HEK293T (cell line): ENCODE measurements at regions not wholly inside any gene's neighbourhood (a gene's known extent, or its start where the extent isn't known, plus 50 kb on each side); places are given as distances from the start of the nearest gene placed in this dataset.

Experiments
- BHLHE40 ChIP-seq: fragments of 450-650 bp; IDR thresholded peaks from 2 replicates; pipeline ENCODE4 v1.6.1; 2016; ENCODE audit warnings: mild to moderate bottlenecking, moderate library complexity, borderline replicate concordance
- FOXK2 ChIP-seq: fragments of 450-650 bp; IDR thresholded peaks from 2 replicates; pipeline ENCODE4 v1.6.1; 2016; ENCODE audit warnings: mild to moderate bottlenecking
- FOXM1 ChIP-seq: fragments of 450-650 bp; IDR thresholded peaks from 2 replicates; pipeline ENCODE4 v1.6.1; 2017; ENCODE audit warnings: mild to moderate bottlenecking, borderline replicate concordance
- NFRKB ChIP-seq: fragments of 450-650 bp; IDR thresholded peaks from 2 replicates; pipeline ENCODE4 v1.6.1; 2016; ENCODE audit warnings: mild to moderate bottlenecking, moderate library complexity
- SP1 ChIP-seq: fragments of 450-650 bp; IDR thresholded peaks from 2 replicates; pipeline ENCODE4 v1.6.1; 2017
- TF ChIP-seq, protein P1 (sequence below): fragments of 450-650 bp; IDR thresholded peaks from 2 replicates; pipeline ENCODE4 v1.6.1; 2016

DNA sequence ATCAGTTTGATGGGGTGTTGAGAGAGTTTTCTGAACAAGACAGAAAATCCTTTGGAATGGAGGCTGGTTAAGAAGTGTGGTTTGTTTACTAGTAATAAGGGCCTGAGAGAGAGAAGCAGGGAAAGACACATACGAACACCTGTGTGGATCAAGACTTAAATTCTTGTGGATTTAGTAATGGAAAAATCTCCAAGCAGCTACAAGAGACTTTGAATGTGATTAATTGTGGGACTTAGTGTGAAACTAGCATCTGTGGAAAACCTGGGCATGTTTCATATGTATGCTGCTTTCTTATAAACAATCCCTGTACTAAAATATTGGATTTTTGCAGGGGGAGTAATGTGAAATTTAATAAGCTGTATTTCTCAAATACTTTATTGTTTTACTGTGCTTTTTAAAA is 399.1 kb downstream of the SI start:
- TF ChIP-seq FOXK2 (no peak), SP1 (no peak), NFRKB (no peak), BHLHE40 (no peak), FOXM1 (no peak)
- TF ChIP-seq, protein P1, sequence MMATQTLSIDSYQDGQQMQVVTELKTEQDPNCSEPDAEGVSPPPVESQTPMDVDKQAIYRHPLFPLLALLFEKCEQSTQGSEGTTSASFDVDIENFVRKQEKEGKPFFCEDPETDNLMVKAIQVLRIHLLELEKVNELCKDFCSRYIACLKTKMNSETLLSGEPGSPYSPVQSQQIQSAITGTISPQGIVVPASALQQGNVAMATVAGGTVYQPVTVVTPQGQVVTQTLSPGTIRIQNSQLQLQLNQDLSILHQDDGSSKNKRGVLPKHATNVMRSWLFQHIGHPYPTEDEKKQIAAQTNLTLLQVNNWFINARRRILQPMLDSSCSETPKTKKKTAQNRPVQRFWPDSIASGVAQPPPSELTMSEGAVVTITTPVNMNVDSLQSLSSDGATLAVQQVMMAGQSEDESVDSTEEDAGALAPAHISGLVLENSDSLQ, result no peak
